Lower leg skin (tissue), 3 donors: ENCODE measurements at regions not wholly inside any gene's neighbourhood (a gene's known extent, or its start where the extent isn't known, plus 50 kb on each side); places are given as distances from the start of the nearest gene placed in this dataset.

Source experiments
- POLR2A ChIP-seq, 2 donors: fragments of 450-650 bp; IDR thresholded peaks; one replicate each; pipeline ENCODE4 v1.6.1; 2016 to 2017; ENCODE audit warnings: antibody characterized with exemption in 2 of 2, mild to moderate bottlenecking in 1 of 2, moderate library complexity in 1 of 2
- TF ChIP-seq, protein P1 (sequence below), 3 donors: fragments of 450-650 bp; IDR thresholded peaks; one replicate each; pipeline ENCODE4 v1.5.1; 2016; ENCODE audit warnings: antibody characterized with exemption in 3 of 3, mild to moderate bottlenecking in 3 of 3, moderate library complexity in 2 of 3

DNA sequence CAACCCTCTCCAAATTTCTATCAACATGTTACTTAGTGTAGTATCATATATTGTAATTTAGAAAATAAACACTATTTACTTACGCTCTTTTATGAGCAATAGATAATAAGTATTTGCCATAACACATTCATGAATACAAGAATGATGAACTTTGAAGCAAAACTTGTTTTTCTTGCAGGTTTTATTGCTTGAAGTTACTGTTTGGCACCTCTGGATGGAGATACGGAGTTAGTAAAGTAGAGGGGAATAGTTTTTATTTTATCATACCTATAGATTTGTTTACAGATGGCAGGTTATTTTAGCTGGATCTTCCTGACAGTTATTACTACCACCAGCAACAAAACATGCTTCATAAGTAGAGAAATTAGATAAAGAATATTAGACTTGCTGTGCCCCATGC lies 274.2 kb upstream of the LRRTM4 start:
- TF ChIP-seq POLR2A (IDR thresholded peaks at IDR 0.05): no peak
- TF ChIP-seq, protein P1, sequence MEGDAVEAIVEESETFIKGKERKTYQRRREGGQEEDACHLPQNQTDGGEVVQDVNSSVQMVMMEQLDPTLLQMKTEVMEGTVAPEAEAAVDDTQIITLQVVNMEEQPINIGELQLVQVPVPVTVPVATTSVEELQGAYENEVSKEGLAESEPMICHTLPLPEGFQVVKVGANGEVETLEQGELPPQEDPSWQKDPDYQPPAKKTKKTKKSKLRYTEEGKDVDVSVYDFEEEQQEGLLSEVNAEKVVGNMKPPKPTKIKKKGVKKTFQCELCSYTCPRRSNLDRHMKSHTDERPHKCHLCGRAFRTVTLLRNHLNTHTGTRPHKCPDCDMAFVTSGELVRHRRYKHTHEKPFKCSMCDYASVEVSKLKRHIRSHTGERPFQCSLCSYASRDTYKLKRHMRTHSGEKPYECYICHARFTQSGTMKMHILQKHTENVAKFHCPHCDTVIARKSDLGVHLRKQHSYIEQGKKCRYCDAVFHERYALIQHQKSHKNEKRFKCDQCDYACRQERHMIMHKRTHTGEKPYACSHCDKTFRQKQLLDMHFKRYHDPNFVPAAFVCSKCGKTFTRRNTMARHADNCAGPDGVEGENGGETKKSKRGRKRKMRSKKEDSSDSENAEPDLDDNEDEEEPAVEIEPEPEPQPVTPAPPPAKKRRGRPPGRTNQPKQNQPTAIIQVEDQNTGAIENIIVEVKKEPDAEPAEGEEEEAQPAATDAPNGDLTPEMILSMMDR (IDR thresholded peaks at IDR 0.05): no peak
